Urinary bladder (tissue), 3 donors: ENCODE measurements at regions not wholly inside any gene's neighbourhood (a gene's known extent, or its start where the extent isn't known, plus 50 kb on each side); places are given as distances from the start of the nearest gene placed in this dataset.
"Not testable (repeated sequence)": the region's sequence is repeated elsewhere in the genome, so short reads cannot be mapped to it uniquely, and the experiment has no call there.

Source experiments
- DNase-seq: peaks from one replicate; pipeline ENCODE4 v3.0.0-alpha.2; 2015; ENCODE audit errors: extremely low spot score
- H3K27ac ChIP-seq: one replicate; pipeline ENCODE4 v1.5.1; 2013; ENCODE audit warnings: low read depth, mild to moderate bottlenecking, moderate library complexity
- H3K36me3 ChIP-seq: one replicate; pipeline ENCODE4 v1.6.1; 2013; ENCODE audit warnings: mild to moderate bottlenecking, moderate library complexity; ENCODE audit not compliant: insufficient read depth
- H3K4me1 ChIP-seq: one replicate; pipeline ENCODE4 v1.6.1; 2013; ENCODE audit warnings: mild to moderate bottlenecking, moderate library complexity; ENCODE audit not compliant: insufficient read depth
- H3K4me3 ChIP-seq: one replicate; pipeline ENCODE4 v1.5.1; 2013; ENCODE audit warnings: low read depth, low read length
- WGBS: extraction: QIAGEN DNeasy Blood & Tissue Kit; methylation state at CpG from one replicate; pipeline ENCODE4 v1.1.7; 2013; 5-methylcytosine and 5-hydroxymethylcytosine counted together
- donor health status: healthy with polysubstance abuse.
- donor health status: healthy.

DNA sequence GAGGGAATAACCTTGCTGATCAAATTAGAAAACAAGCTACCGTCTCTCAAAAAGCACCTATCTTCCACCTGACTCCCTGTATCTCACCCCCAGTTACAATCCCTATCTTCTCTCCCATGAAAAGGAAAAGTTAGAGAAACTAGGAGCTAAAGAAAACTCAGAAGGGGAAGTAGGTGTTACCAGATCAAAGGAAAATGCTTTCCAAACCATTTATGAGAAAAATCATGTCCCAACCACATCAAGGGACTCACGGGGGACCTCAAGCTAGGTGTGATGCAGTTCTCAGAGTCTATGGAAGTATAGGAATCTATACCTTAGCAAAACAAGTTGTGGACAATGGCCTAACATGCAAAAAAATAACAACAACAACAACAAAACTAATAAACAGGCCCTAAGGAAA lies 135.5 kb upstream of the RMP24 start:
- no peak overlapping the region for H3K4me3 ChIP-seq
- no peak overlapping the region for H3K27ac ChIP-seq
- no peak for DNase-seq
- no peaks in the 10 kb centered on the region for H3K4me1 ChIP-seq
- H3K36me3 ChIP-seq, result no peaks in the 10 kb centered on the region
- WGBS, result 84% methylated on average over 2 of the region's 2 CpGs

DNA sequence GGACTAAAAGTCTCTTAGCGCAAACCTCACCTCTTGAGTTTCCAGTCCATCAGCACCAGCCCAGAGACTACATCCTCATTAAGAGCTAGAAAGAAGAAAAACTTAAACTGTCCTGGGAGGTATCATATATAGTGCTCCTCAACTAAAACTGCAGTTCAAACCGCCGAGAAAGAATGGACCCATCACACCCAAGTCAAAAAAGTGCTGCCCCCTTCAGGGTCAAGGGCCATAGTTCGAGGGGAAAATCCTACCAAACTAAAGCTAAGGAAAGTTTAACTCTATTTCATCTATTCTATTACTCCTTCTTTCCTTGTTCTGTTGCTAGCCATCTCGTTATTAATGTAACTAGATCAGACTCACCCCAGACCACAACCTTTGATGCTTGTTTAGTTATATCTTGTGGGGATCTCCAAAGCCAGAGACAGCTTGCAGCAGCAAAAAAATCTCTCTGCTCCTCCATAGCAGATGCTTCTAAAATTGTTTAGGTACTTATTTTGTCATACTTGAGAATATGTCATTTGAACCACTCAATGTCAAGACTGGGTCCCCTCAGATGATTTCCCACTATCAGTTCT lies 134.5 kb upstream of the RMP24 start:
- DNase-seq, result no peak
- WGBS, result 84% methylated on average over 5 of the region's 5 CpGs
- Histone ChIP-seq H3K27ac (no peak overlapping the region), H3K36me3 (no peaks in the 10 kb centered on the region), H3K4me1 (no peaks in the 10 kb centered on the region), H3K4me3 (no peak overlapping the region)

DNA sequence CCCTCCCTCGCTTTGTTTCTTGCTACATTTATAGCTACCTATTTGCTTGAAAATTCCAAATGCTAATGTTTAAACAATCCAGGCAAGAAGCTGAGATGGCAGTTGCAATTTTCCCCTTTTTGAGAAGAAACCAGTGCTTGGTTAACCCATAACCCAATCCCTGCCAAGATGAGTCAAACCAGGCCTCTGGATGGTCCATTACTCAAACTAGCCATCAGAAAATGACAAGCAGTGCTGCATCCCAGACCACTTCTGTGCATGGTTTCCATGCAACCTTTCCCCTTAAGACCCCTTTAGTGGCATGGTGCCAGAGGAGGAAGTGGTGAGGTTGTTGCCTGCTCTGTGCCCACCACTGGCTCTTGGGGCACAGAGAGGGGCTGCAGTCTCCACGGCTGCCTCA lies 131.2 kb upstream of the RMP24 start:
- WGBS, result 76% methylated on average over 2 of the region's 2 CpGs
- H3K4me3 ChIP-seq, result no peak overlapping the region
- H3K27ac ChIP-seq, result no peak overlapping the region
- H3K36me3 ChIP-seq, result no peaks in the 10 kb centered on the region
- no peak for DNase-seq
- no peaks in the 10 kb centered on the region for H3K4me1 ChIP-seq

DNA sequence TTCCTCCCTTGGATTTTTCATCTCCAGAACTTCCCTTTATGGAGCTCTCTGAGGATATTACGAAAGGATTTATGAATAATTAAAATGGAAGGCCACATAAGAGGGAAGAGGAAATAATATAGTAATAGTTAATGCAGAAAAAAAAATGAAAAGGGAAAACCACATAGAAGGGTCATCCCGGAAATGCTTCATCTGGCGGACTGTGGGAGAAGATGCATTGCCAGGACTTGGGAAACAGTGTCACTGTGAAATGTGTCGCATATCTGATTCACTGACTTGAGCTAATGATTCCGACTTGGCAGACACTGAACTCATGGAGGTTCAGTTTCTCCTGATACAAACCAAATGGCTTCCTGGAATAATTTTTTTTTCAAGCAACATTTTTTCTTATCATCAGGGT lies 129.9 kb upstream of the RMP24 start:
- DNase-seq, result no peak
- no peaks in the 10 kb centered on the region for H3K36me3 ChIP-seq
- WGBS, result 65% methylated on average over 5 of the region's 5 CpGs
- H3K4me3 ChIP-seq, result no peak overlapping the region
- no peak overlapping the region for H3K27ac ChIP-seq
- no peaks in the 10 kb centered on the region for H3K4me1 ChIP-seq

DNA sequence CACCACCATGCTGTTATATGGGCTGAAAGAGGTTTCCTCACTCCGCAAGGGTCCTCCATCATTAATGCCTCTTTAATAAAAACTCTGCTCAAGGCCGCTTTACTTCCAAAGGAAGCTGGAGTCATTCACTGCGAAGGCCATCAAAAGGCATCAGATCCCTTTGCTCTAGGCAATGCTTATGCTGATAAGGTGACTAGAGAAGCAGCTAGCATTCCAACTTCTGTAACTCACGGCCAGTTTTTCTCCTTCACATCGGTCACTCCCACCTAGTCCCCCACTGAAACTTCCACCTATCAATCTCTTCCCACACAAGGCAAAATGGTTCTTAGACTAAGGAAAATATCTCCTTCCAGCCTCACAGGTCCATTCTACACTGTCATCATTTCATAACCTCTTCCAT lies 124.2 kb upstream of the RMP24 start:
- H3K4me3 ChIP-seq, H3K36me3 ChIP-seq, H3K27ac ChIP-seq, H3K4me1 ChIP-seq, DNase-seq: not testable (repeated sequence)
- 89% methylated on average over 5 of the region's 5 CpGs for WGBS

DNA sequence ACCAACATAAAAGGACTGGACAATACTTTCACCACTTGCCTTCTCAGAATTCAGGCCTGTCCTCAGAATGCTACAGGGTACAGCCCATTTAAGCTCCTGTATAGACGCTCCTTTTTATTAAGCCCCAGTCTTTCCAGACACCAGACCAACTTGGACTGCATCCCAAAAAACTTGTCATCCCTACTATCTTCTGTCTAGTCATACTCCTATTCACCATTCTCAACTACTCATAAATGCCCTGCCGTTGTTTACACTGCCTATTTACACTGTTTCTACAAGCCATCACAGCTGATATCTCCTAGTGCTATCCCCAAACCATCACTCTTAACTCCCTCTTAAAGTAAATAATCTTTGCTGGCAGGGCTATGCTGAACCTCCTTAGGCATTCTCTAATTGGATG lies 123.2 kb upstream of the RMP24 start:
- 42% methylated on average over 2 of the region's 2 CpGs for WGBS
- H3K36me3 ChIP-seq, H3K4me1 ChIP-seq, H3K27ac ChIP-seq, DNase-seq, H3K4me3 ChIP-seq: not testable (repeated sequence)

DNA sequence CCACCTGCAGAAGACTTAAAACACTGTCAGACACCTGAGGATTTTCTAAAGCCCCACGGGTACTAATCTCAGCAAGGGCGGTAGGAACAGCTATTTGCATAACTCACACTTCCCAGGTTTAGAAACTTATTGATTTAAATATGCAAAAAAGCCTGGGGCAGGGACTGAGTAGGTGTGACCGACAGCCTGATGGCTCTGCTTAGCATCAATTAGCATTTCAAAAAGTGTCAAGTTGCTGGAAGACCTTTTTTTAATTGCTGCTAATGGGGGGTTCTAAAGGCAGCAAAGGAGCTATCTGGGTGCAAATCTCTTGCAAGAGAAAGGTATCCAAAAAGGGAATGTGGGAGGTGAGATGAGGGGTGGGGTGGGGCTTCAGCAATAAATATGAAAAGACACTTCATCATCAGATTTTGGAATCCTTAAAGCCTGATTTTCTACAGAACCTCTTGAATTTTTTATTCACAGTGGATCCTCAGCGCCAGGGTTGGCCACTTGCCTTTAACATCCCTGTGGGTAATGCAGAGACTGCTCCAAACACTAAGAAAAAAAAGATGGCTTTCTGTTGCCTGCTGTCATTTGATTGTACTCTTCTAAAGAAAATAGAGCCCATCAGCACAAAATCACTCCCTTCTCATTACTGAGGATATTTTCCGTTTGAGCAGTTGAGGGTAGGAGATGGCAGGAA lies 121.1 kb upstream of the RMP24 start:
- H3K27ac ChIP-seq, result no peak overlapping the region
- H3K4me1 ChIP-seq, result no peaks in the 10 kb centered on the region
- WGBS, result 42% methylated on average over 5 of the region's 5 CpGs
- H3K4me3 ChIP-seq, result no peak overlapping the region
- no peak for DNase-seq
- no peaks in the 10 kb centered on the region for H3K36me3 ChIP-seq

DNA sequence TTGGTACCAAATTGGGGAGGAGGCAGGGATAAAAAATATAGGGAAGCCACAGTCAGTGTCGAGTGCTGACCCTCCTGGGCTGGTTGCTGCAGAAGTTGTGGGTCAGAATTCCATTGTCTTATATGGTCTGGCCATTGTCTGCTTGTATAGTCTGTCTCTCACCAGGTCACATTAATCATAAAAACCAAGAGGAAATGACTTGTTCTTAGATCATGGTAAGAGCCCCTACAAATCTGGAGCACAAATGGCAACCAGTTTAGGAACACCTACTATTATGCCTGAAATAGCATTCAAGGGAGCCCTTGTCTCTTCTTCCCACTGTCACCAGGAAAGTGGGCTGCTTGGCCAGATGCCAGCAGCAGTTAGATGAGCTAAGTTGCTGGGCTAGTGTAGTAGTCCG lies 119.7 kb upstream of the RMP24 start:
- Histone ChIP-seq H3K4me3 (no peak overlapping the region), H3K4me1 (no peaks in the 10 kb centered on the region), H3K27ac (no peak overlapping the region), H3K36me3 (no peaks in the 10 kb centered on the region)
- no peak for DNase-seq
- 67% methylated on average over 2 of the region's 2 CpGs for WGBS

DNA sequence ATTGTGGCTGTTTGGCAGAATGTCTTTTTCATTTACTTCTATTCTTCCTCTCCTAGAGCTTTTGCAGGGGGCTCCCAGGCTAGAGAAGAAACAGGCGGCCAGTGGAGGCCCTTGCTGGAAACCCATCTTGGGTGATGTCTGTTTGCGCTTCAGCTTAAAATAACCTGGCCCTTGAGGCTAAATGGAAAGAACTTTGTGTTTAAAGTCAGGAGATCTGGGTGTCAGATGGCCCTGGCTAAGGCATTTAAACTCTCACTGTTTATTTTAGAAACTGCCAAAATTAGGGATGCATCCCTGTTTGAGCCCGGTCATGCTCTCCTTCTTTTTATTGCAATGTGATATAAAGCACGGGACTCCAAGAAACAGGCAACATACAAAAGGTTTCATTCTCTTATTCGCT lies 118.4 kb upstream of the RMP24 start:
- no peak for DNase-seq
- Histone ChIP-seq H3K4me1 (no peaks in the 10 kb centered on the region), H3K27ac (no peak overlapping the region), H3K4me3 (no peak overlapping the region), H3K36me3 (no peaks in the 10 kb centered on the region)
- WGBS, result 57% methylated on average over 5 of the region's 5 CpGs

DNA sequence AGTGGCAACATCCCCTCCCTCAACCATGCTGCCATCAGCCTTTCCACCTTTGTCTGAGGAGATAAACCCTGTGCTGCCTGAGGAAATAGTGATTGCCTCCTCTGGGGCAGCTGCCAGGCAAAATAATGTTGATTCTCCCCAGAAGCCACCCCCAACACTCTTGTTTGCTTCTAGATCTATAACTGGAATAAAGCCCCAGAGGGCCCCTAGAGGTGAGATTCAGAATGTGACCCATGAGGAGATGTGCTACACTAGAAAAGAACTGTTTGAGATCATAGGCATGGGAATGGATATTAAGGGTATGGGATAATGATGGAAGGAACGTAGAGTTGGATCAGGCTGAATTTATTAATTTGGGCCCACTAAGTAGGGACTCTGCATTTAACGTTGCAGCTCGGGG lies 116.3 kb upstream of the RMP24 start:
- no peak overlapping the region for H3K27ac ChIP-seq
- WGBS, result 94% methylated on average over 3 of the region's 3 CpGs
- no peaks in the 10 kb centered on the region for H3K4me1 ChIP-seq
- DNase-seq, result no peak
- no peaks in the 10 kb centered on the region for H3K36me3 ChIP-seq
- H3K4me3 ChIP-seq, result no peak overlapping the region

DNA sequence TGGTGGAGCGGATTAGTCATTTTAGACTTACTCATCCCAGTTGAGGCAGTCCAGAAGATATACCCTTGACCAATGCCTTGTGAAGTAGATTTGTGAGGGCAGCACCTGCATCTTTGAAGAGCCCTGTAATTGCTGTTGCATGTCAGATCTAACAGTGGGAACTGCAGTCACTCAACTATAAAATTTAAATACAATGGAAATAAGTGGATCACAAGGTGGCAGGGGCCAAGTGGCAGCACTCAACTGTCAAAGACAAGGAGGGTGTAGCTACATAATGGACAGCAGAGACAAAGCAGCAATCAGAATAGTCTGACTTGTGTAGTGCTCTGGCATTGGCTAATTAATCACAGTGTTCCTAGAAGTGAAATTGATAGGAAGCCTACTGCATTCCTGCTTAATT lies 115.8 kb upstream of the RMP24 start:
- H3K4me3 ChIP-seq, H3K4me1 ChIP-seq, H3K36me3 ChIP-seq, H3K27ac ChIP-seq, DNase-seq: not testable (repeated sequence)
- WGBS, result 0% methylated on average over 1 of the region's 1 CpG

DNA sequence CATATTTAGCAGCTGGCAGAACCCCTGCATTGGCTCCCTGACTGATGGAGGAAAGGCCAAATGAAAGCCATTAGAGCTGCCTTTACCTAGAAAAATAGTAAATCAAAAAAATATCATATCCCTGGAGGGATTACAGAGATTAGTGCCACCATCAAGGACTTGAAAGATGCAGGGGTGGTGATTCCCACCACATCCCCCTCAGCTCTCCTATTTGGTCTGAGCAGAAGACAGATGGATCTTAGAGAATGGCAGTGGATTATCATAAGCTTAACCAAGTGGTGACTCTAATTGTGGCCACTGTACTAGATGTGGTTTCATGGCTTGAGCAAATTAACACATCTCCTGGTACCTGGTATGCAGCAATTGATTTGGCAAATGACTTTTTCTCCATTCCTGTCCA lies 114.9 kb upstream of the RMP24 start:
- not testable (repeated sequence) for DNase-seq, H3K4me3 ChIP-seq

DNA sequence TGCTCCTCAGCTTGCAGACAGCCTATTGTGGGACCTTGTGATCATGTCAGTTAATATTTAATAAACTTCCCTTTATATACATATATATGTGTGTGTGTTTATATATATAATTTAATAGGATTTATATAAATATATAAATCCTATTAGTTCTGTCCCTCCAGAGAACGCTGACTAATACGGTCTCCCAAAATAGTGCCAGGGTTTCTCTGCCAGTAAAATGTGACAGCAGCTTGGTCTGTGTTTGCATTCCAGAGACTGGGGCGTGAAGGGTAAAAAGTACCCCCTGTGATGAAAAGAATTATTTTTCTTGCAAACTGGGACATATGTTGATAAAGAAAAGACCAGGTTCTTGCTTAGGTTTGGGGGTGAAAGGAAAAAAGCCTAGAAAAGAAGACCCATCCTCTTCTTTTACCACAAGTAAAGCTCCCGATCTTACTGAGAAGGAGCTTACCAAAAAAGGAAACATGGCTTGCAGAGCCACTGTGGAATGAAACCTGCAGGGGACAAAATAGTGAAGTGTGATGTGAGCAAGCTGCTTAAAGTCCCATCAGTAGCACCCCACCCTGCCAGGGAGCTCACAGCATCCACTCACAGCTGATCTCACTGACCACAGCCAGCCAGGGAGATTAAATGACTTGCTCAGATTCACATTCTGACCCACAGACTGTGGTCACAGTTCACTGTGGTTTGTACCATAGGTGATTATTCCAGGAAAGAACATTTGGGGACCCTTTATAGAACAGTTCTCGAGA lies 110.9 kb upstream of the RMP24 start:
- H3K4me3 ChIP-seq, result no peak overlapping the region
- 32% methylated on average over 5 of the region's 5 CpGs for WGBS
- H3K4me1 ChIP-seq, result no peaks in the 10 kb centered on the region
- no peak for DNase-seq
- no peaks in the 10 kb centered on the region for H3K36me3 ChIP-seq
- H3K27ac ChIP-seq, result no peak overlapping the region

More for the DNA sequence above, 114.9 kb upstream of the RMP24 start:
- H3K27ac ChIP-seq, H3K36me3 ChIP-seq, H3K4me1 ChIP-seq: not testable (repeated sequence)

DNA sequence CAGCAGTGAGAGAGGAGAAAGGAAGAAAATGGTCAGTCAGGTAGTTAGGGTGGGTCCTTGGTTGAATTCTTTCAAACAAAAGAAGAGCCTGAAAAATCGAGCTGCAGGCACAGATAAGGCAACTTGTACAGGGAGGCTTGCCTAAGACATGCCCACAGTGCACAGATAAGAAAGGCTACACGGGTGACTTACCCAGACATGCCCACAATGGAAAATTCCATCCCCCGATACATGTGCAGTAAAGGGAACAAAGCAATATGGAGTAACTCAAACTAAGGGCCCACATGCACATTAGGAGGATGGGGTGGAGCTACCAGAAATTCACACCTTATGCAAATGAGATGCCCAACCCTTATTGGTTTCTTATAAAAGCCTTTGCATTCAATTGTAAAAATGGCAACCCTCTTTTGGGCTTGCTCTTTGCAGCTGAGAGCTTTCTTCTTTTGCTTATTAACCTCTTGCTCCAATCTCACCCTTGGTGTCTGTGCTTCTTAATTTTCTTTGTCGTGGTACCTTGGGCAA lies 110.3 kb upstream of the RMP24 start:
- H3K4me1 ChIP-seq, result no peaks in the 10 kb centered on the region
- WGBS, result 61% methylated on average over 4 of the region's 4 CpGs
- no peak for DNase-seq
- no peak overlapping the region for H3K4me3 ChIP-seq
- no peak overlapping the region for H3K27ac ChIP-seq
- H3K36me3 ChIP-seq, result no peaks in the 10 kb centered on the region
